ENCODE measurements at regions not wholly inside any gene's neighbourhood (a gene's known extent, or its start where the extent isn't known, plus 50 kb on each side); places are given as distances from the start of the nearest gene placed in this dataset.

GRCh38 chr5:143987751-143988560, 176.0 kb downstream of the HMHB1 start:
- H3K36me3 ChIP-seq (ENCODE audit: control insufficient read depth, insufficient read depth, low read length) = no peaks in the 10 kb centered on the region
- H3K27me3 ChIP-seq (ENCODE audit: control insufficient read depth, insufficient read depth, low read length) = peaks cover 2% of the 10 kb centered on the region
- 21% methylated on average over 2 of the region's 3 CpGs for WGBS (ENCODE audit: insufficient coverage)
- H3K36me3 Mint-ChIP-seq = no peaks in the 10 kb centered on the region
- H3K9me3 Mint-ChIP-seq = no peaks in the 10 kb centered on the region
- H3K4me3 Mint-ChIP-seq = no peak overlapping the region
- intact Hi-C loops (cut with micrococcal nuclease) = no loop called here
- DNase-seq = no peak
- H3K27me3 Mint-ChIP-seq (ENCODE audit: low read depth in 2 of 2) = peaks cover 15 to 43% of the 10 kb centered on the region in 2 donors
- no peak overlapping the region for H3K27ac Mint-ChIP-seq
- H3K4me3 ChIP-seq (ENCODE audit: low read length) = no peak overlapping the region
- ATAC-seq = no peak
- no peaks in the 10 kb centered on the region for H3K4me1 ChIP-seq (ENCODE audit: control insufficient read depth, insufficient read depth, low read length)
- H3K27ac ChIP-seq (ENCODE audit: low read length) = no peak overlapping the region
- H3K4me1 Mint-ChIP-seq = no peaks in the 10 kb centered on the region
- no peaks in the 10 kb centered on the region for H3K9me3 ChIP-seq (ENCODE audit: control insufficient read depth, insufficient read depth, low read length)
- TF ChIP-seq CTCF (IDR thresholded peaks at IDR 0.05) = no peak

DNA sequence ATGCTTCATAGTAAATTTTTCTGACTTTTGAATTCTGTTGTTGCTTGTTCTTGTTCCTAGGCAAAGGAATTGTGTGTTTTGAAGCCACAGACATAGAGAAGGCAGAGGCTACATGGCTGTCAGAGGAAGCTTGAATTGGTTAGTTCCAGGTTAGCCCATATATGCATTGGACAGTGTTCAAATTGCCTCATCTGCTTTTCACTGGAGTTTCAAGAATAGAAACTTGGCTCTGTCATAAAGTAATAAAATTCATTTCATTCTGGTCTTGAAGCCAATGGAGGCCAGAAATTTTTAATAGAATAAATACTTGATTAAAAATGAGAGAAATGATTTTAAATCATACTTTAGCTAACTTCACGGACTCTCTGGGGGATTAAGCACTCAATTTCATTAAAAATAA, 178.0 kb downstream of the YIPF5 start:
- no peaks in the 10 kb centered on the region for H3K4me1 Mint-ChIP-seq
- H3K27me3 Mint-ChIP-seq (ENCODE audit: low read depth in 2 of 2) = peaks cover 6 to 33% of the 10 kb centered on the region in 2 donors
- no peaks in the 10 kb centered on the region for H3K36me3 Mint-ChIP-seq
- no peaks in the 10 kb centered on the region for H3K27me3 ChIP-seq (ENCODE audit: control insufficient read depth, insufficient read depth, low read length)
- no peaks in the 10 kb centered on the region for H3K4me1 ChIP-seq (ENCODE audit: control insufficient read depth, insufficient read depth, low read length)
- no peak overlapping the region for H3K27ac Mint-ChIP-seq
- H3K4me3 Mint-ChIP-seq = no peak overlapping the region
- intact Hi-C loops (cut with micrococcal nuclease) = no loop called here
- ATAC-seq (no peak), DNase-seq (no peak)
- no peak overlapping the region for H3K4me3 ChIP-seq (ENCODE audit: low read length)
- no peaks in the 10 kb centered on the region for H3K9me3 Mint-ChIP-seq
- no peak overlapping the region for H3K27ac ChIP-seq (ENCODE audit: low read length)
- 100% methylated on average over 1 of the region's 1 CpG for WGBS (ENCODE audit: insufficient coverage)
- H3K9me3 ChIP-seq (ENCODE audit: control insufficient read depth, insufficient read depth, low read length) = no peaks in the 10 kb centered on the region
- no peaks in the 10 kb centered on the region for H3K36me3 ChIP-seq (ENCODE audit: control insufficient read depth, insufficient read depth, low read length)
- no peak for TF ChIP-seq CTCF (IDR thresholded peaks at IDR 0.05)

GRCh38 chr5:144002876-144003275, 167.6 kb downstream of the YIPF5 start:
- Histone ChIP-seq H3K27me3 (ENCODE audit: control insufficient read depth, insufficient read depth, low read length) (no peaks in the 10 kb centered on the region), H3K4me1 (ENCODE audit: control insufficient read depth, insufficient read depth, low read length) (no peaks in the 10 kb centered on the region), H3K4me3 (ENCODE audit: low read length) (no peak overlapping the region), H3K36me3 (ENCODE audit: control insufficient read depth, insufficient read depth, low read length) (no peaks in the 10 kb centered on the region), H3K9me3 (ENCODE audit: control insufficient read depth, insufficient read depth, low read length) (no peaks in the 10 kb centered on the region), H3K27ac (ENCODE audit: low read length) (no peak overlapping the region)
- DNase-seq (no peak), ATAC-seq (no peak)
- no peaks in the 10 kb centered on the region for H3K9me3 Mint-ChIP-seq
- peaks cover 5 to 24% of the 10 kb centered on the region in 2 donors for H3K27me3 Mint-ChIP-seq (ENCODE audit: low read depth in 2 of 2)
- H3K4me1 Mint-ChIP-seq = no peaks in the 10 kb centered on the region
- H3K4me3 Mint-ChIP-seq = no peak overlapping the region
- TF ChIP-seq CTCF (IDR thresholded peaks at IDR 0.05) = no peak
- H3K36me3 Mint-ChIP-seq = no peaks in the 10 kb centered on the region
- intact Hi-C loops (cut with micrococcal nuclease) = no loop called here
- H3K27ac Mint-ChIP-seq = no peak overlapping the region

DNA sequence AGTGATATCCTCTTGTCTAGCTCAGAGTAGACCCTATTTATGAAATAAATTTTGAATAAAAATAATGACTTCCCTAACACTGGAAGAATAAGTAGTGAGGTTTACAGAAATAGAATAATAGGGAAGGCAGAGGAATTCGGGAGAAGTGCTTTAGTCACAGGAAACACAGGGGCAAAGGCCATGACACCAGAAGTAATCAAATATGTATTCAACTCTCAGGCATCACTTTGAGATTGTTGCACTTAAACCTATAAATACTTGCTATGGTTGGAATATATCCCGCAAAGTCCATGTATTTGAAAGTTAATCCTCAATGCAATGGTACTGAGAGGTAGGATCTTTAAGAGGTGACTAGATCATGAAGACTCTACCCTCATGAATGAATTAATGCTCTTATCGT, 166.8 kb downstream of the YIPF5 start:
- WGBS (ENCODE audit: insufficient coverage) = 85% methylated on average over 2 of the region's 3 CpGs
- Histone ChIP-seq H3K4me3 (ENCODE audit: low read length) (no peak overlapping the region), H3K27me3 (ENCODE audit: control insufficient read depth, insufficient read depth, low read length) (no peaks in the 10 kb centered on the region), H3K36me3 (ENCODE audit: control insufficient read depth, insufficient read depth, low read length) (no peaks in the 10 kb centered on the region), H3K9me3 (ENCODE audit: control insufficient read depth, insufficient read depth, low read length) (no peaks in the 10 kb centered on the region), H3K27ac (ENCODE audit: low read length) (no peak overlapping the region), H3K4me1 (ENCODE audit: control insufficient read depth, insufficient read depth, low read length) (no peaks in the 10 kb centered on the region)
- no peak overlapping the region for H3K27ac Mint-ChIP-seq
- H3K9me3 Mint-ChIP-seq = no peaks in the 10 kb centered on the region
- intact Hi-C loops (cut with micrococcal nuclease) = no loop called here
- H3K27me3 Mint-ChIP-seq (ENCODE audit: low read depth in 2 of 2) = peaks cover 9 to 29% of the 10 kb centered on the region in 2 donors
- H3K4me1 Mint-ChIP-seq = no peaks in the 10 kb centered on the region
- no peak overlapping the region for H3K4me3 Mint-ChIP-seq
- ATAC-seq = no peak
- DNase-seq = no peak
- no peaks in the 10 kb centered on the region for H3K36me3 Mint-ChIP-seq
- no peak for TF ChIP-seq CTCF (IDR thresholded peaks at IDR 0.05)

All from natural killer cell (primary cell).